HG03460 (cell line): ENCODE measurements at regions not wholly inside any gene's neighbourhood (a gene's known extent, or its start where the extent isn't known, plus 50 kb on each side); places are given as distances from the start of the nearest gene placed in this dataset.

Source experiments
- ATAC-seq: cut with Tn5 transposase; IDR thresholded peaks from one replicate; pipeline ENCODE4 v1.9.1; 2021; ENCODE audit not compliant: unreplicated experiment

GRCh38 chr15:101124731-101125451 is 127.0 kb downstream of the CHSY1 start:
- ATAC-seq: no peak

GRCh38 chr15:101123222-101123910 is 128.5 kb downstream of the CHSY1 start:
- ATAC-seq: no peak

GRCh38 chr15:101122806-101123205 is 129.0 kb downstream of the CHSY1 start:
- ATAC-seq: no peak

DNA sequence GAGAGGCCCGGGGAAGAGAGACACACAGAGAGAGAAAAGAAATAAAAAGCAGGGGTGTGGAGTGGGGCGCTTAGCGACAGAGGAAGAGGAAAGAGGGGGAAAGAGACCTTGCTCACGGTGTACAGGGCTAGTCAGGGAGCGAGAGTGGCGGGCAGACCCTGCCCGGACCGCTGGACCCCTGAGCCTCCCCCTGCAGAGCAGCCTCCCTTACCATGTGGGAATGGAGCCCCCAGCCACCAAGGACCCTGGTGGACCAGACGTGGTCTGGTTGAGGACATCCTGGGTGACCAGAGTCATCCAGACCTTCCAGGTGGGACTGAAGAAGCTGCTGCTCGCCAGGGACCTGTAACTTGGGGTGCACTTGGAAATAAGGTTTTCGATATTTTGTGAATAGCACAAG is 129.6 kb downstream of the CHSY1 start:
- no peak for ATAC-seq

DNA sequence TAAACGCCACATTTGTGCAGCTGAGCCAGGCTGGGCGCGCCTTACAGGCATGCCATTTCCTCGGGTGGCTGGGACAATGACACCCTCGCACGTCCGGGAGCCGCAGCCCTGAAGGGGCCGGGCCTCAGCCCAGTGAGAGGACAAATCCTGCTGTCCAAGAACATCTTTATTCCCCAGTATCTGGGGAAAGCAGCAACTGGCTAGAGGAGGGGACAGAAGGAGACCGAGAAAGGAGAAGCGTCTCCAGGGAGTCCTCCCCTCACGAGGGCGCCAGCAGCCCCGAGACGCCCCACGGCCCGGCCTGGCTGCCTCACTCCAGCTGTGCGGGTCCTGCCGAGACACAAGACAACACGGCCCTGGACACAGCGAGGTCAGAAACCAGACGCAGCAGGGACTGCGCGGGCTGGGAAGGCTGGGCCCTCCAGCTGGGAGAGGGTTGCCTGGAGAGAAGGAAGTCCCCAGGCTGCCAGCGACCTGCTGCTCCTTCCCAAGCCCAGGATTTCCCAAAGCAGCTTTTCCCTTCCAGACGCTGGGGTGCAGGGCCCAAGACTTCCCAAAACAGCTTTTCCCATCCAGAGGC is 130.2 kb downstream of the CHSY1 start:
- peak; percentile 59 for ATAC-seq

GRCh38 chr15:101120987-101121386 is 130.9 kb downstream of the CHSY1 start:
- ATAC-seq: no peak

GRCh38 chr15:101120473-101120872 is 131.4 kb downstream of the CHSY1 start:
- no peak for ATAC-seq
